ENCODE measurements at regions not wholly inside any gene's neighbourhood (a gene's known extent, or its start where the extent isn't known, plus 50 kb on each side); places are given as distances from the start of the nearest gene placed in this dataset.

- TF ChIP-seq, protein P1, sequence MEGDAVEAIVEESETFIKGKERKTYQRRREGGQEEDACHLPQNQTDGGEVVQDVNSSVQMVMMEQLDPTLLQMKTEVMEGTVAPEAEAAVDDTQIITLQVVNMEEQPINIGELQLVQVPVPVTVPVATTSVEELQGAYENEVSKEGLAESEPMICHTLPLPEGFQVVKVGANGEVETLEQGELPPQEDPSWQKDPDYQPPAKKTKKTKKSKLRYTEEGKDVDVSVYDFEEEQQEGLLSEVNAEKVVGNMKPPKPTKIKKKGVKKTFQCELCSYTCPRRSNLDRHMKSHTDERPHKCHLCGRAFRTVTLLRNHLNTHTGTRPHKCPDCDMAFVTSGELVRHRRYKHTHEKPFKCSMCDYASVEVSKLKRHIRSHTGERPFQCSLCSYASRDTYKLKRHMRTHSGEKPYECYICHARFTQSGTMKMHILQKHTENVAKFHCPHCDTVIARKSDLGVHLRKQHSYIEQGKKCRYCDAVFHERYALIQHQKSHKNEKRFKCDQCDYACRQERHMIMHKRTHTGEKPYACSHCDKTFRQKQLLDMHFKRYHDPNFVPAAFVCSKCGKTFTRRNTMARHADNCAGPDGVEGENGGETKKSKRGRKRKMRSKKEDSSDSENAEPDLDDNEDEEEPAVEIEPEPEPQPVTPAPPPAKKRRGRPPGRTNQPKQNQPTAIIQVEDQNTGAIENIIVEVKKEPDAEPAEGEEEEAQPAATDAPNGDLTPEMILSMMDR (IDR thresholded peaks at IDR 0.05; ENCODE audit: insufficient read depth, low read length, poor library complexity, severe bottlenecking), result no peak
- no peak for TF ChIP-seq EZH2phosphoT487 (conservative IDR thresholded peaks at IDR 0.05; ENCODE audit: low read length)
Observed at GRCh38 chr2:236513956-236514355, 55.7 kb upstream of the ACKR3 start.
